Stimulated activated effector memory CD8-positive, alpha-beta T cell treated with anti-CD3 and anti-CD28 coated beads, Interleukin-12 subunit alpha, Interleukin-12 subunit beta, amount 100 ng/mL, for 72 hours (primary cell): ENCODE measurements at regions not wholly inside any gene's neighbourhood (a gene's known extent, or its start where the extent isn't known, plus 50 kb on each side); places are given as distances from the start of the nearest gene placed in this dataset.

Source experiments
- ATAC-seq: fragments of 150-1000 bp; cut with Tn5 transposase; 2 replicates; pipeline ENCODE4 v1.10.0; 2021
- DNase-seq, 2 donors: peaks; one replicate each; pipeline ENCODE4 v3.0.0; 2021 to 2022; ENCODE audit warnings: low spot score in 2 of 2
- H3K27ac Mint-ChIP-seq: one replicate; pipeline ENCODE4 v1.8.0; 2022; ENCODE audit warnings: mild to moderate bottlenecking, mixed read lengths
- H3K36me3 Mint-ChIP-seq: one replicate; pipeline ENCODE4 v1.8.0; 2022; ENCODE audit warnings: mild to moderate bottlenecking, mixed read lengths
- H3K4me1 Mint-ChIP-seq: one replicate; pipeline ENCODE4 v1.8.0; 2022; ENCODE audit warnings: mixed read lengths
- H3K4me3 Mint-ChIP-seq: one replicate; pipeline ENCODE4 v1.8.0; 2022; ENCODE audit warnings: mild to moderate bottlenecking, mixed read lengths
- H3K9me3 Mint-ChIP-seq: one replicate; pipeline ENCODE4 v1.8.0; 2022; ENCODE audit warnings: mixed read lengths

DNA sequence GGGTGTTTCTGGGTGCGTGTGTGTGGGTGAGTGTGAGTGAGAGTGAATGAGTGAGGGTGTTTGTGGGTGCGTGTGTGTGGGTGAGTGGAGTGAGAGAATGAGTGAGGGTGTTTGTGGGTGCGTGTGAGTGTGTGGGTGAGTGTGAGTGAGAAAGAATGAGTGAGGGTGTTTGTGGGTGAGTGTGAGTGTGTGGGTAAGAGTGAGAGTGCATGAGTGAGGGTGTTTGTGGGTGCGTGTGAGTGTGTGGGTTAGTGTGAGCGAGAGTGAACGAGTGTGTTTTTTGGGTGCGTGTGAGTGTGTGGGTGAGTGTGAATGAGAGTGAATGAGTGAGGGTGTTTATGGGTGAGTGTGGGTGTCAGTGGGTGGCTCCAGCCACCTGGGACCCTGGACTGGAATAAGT lies 1676.1 kb upstream of the TENM3 start:
- DNase-seq (no peak), ATAC-seq (no peak)
- H3K4me3 Mint-ChIP-seq, result no peak overlapping the region
- H3K9me3 Mint-ChIP-seq, result peaks cover 18% of the 10 kb centered on the region
- no peaks in the 10 kb centered on the region for H3K4me1 Mint-ChIP-seq
- no peaks in the 10 kb centered on the region for H3K36me3 Mint-ChIP-seq
- H3K27ac Mint-ChIP-seq, result no peak overlapping the region

DNA sequence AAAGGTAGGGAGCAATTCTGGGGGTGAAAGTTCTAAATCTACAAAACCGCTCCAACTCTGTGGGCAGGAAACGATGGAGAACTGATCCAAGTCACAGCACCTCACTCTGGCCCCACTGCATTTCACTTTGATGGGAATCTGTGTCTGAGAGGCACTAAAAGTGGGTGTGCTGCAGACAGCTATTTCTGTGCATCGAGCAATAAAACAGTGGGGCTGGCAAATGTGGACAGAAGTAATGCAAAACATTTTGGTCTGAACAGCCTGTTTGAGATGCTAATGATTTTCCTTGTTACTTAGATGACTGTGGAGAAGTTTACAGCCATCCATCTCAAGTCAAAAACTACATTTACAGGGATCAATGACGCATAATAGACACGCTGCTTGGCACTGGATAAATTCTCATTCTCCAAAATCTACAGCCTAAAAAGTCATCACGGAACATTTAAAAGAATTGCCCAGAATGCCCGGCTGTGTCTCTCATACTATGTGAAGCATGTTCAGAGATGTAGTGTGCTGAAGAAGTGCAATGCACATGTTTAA lies 1671.6 kb upstream of the TENM3 start:
- Mint-ChIP-seq H3K9me3 (peaks cover 13% of the 10 kb centered on the region), H3K4me1 (no peaks in the 10 kb centered on the region), H3K4me3 (no peak overlapping the region), H3K36me3 (no peaks in the 10 kb centered on the region), H3K27ac (no peak overlapping the region)
- DNase-seq, result no peak
- ATAC-seq, result no peak

DNA sequence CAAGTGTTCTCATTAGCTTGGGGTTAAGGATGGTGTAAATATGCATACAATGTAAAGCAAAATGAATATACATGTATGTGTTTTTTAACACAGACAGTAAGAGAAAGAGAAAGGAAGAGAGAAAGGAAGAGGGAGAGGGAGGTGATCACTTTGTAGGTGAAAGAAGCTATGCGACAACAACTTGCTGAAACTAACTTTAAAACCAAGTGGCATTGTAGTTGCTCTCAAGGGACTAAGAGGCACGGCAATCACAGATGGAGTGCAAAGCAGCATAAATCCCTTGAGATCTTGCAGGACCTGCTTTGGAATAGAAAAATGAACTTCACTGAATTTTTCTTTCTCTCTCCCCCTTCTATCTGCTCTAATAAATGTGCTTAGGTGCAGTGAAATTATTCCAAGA lies 1665.0 kb upstream of the TENM3 start:
- no peak overlapping the region for H3K27ac Mint-ChIP-seq
- DNase-seq (no peak), ATAC-seq (no peak)
- no peak overlapping the region for H3K4me3 Mint-ChIP-seq
- H3K9me3 Mint-ChIP-seq, result peaks cover 3% of the 10 kb centered on the region
- H3K36me3 Mint-ChIP-seq, result no peaks in the 10 kb centered on the region
- H3K4me1 Mint-ChIP-seq, result no peaks in the 10 kb centered on the region

DNA sequence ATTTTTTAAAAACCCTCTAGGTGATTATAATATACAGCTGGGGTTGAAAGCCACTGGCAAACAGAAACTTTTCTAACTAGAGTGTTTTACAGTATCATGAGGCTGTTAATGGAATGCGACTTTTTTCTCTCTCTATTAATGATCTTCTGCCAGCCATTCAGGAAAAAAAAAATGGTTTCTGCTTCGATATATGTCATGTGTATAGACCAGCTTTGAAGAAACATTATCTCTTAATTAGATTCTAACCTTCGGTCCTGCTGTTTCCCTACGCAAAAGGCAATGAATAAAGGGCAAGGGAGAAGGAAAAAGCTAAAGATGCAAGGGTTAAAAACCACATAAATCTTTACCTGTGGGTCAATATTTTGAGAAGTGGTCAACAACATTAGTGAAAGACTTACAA lies 1662.1 kb upstream of the TENM3 start:
- ATAC-seq (no peak), DNase-seq (no peak)
- no peaks in the 10 kb centered on the region for H3K36me3 Mint-ChIP-seq
- H3K9me3 Mint-ChIP-seq, result peaks cover 3% of the 10 kb centered on the region
- no peak overlapping the region for H3K27ac Mint-ChIP-seq
- no peaks in the 10 kb centered on the region for H3K4me1 Mint-ChIP-seq
- H3K4me3 Mint-ChIP-seq, result no peak overlapping the region

DNA sequence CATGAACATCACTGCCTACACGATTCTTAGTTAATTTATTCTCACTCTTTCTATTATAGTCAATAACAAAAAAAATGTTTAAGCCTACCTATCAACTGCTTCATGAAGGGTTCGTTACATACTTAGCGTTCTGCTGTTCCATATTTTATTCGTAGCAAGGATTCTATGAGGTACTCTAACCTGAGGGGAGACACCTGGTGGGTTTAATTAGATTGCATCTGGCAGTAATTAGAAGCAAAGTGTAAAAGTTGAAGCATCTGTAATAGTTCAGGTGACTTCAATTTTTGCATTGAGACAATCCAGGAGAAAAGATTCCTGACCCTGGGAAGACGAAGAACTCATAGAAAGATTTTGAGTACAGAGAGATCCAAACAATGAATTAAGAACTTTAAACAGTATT lies 1655.8 kb upstream of the TENM3 start:
- Mint-ChIP-seq H3K4me3 (no peak overlapping the region), H3K4me1 (no peaks in the 10 kb centered on the region), H3K36me3 (no peaks in the 10 kb centered on the region), H3K27ac (no peak overlapping the region), H3K9me3 (peaks cover 6% of the 10 kb centered on the region)
- ATAC-seq, result no peak
- no peak for DNase-seq

DNA sequence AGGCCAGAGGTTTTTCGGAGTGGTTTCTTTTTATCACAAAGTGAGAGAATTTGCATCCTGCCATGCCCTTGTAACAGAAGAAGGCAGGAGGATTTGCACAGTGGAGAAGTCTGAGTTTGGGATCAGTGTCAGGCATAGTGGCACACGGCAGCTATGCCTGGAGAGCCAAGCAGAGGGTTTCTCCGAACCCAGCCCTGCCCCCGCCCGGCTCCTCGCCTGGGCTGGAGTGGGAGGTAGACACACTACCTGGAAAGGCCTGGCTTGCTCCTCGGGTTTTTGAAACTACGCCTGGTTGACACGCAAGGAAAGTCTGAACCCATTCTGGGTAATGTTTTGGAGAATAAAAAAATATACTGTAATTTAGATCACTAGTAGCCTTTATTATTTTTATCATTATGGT lies 1653.6 kb upstream of the TENM3 start:
- DNase-seq (no peak), ATAC-seq (no peak)
- peaks cover 10% of the 10 kb centered on the region for H3K9me3 Mint-ChIP-seq
- H3K36me3 Mint-ChIP-seq, result no peaks in the 10 kb centered on the region
- H3K27ac Mint-ChIP-seq, result no peak overlapping the region
- no peaks in the 10 kb centered on the region for H3K4me1 Mint-ChIP-seq
- H3K4me3 Mint-ChIP-seq, result no peak overlapping the region

DNA sequence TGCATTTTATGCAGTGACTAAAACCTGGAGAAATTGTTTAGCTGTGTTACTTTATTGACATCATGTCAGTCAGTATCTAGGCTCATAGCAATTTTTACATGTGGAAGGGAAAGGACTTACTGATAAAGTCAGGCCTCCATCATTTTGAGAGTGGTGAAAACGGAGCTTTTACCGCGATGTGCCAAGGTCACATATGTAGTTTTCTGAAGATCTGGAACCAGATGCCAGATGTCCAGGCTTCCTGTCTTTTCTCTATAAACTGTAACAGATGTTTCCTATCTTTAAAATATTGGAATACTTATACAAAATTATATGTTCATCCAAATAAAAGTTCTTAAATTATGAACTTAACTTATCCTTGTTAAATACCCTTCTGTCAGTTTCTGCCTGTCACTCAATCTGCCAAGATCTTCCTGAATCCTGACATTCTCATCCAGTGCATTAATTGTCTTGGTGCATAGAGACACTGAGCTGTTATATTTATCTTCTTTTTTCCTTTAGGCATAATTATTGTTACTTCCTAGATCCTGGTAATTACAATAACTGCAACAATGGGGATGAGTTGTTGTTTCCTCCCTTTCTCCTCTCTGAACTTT lies 1646.2 kb upstream of the TENM3 start:
- H3K4me1 Mint-ChIP-seq, result no peaks in the 10 kb centered on the region
- no peak overlapping the region for H3K27ac Mint-ChIP-seq
- ATAC-seq (no peak), DNase-seq (no peak)
- H3K36me3 Mint-ChIP-seq, result no peaks in the 10 kb centered on the region
- H3K9me3 Mint-ChIP-seq, result peaks cover 18% of the 10 kb centered on the region
- H3K4me3 Mint-ChIP-seq, result no peak overlapping the region

DNA sequence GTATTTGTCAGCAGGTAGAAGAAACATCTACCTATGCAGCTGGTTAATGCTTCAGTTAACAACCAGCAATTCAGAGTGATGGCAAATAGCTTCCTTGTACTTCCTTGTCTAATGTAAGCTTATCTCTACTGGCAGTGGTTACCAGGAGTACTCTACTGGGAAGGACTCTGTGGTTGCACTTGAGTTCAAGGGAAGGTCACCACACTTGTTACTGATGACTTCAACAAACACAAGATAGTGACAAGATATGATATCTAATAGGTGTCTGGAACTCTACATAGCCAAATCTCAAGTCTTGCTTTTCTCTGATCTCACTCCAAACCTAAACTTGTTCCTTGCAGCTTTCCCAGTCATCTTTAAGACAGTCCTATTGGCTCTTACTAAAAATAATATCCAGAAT lies 1644.9 kb upstream of the TENM3 start:
- H3K9me3 Mint-ChIP-seq, result peaks cover 14% of the 10 kb centered on the region
- no peaks in the 10 kb centered on the region for H3K36me3 Mint-ChIP-seq
- no peak overlapping the region for H3K27ac Mint-ChIP-seq
- ATAC-seq, result peak; percentile 32
- H3K4me1 Mint-ChIP-seq, result no peaks in the 10 kb centered on the region
- no peak for DNase-seq
- no peak overlapping the region for H3K4me3 Mint-ChIP-seq

DNA sequence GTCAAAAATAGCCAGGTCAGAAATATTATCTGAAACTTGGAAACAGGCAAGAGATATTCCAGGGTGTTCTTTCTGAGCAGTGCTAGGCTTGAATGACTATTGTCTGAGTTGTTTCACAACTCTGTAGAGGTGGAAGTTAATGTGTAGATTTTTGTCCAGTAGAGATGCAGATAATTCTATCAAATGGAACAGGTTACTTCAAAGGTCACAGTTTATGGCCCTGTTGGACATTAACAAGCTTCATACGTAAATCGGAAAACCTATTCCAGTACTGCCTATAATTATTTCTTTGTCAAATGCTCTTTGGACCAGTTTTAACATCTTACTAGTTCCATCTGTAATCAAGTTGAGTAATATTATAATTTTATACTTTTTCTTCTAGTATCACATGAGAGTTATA lies 1639.4 kb upstream of the TENM3 start:
- Mint-ChIP-seq H3K36me3 (no peaks in the 10 kb centered on the region), H3K4me3 (no peak overlapping the region), H3K4me1 (no peaks in the 10 kb centered on the region), H3K9me3 (peaks cover 13% of the 10 kb centered on the region), H3K27ac (no peak overlapping the region)
- DNase-seq, result no peak
- ATAC-seq, result no peak

DNA sequence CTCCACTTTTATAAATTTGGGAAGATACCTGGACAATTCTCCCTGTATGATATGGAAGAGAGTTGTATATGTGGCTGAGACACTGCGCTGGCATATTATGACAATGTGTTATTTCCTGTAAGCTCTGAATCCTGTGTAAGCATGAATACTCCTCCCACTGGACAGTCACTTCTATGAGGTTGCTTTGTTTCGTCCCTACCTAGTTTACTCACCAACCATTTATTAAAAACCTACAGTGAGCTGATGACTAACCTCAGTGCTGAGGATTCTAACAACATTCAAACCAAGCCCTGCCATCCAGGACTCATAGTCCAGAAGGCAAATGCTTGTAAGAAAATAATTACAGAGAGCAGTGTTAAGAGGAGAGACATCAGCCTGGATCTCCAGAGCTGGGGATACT lies 1632.9 kb upstream of the TENM3 start:
- Mint-ChIP-seq H3K9me3 (peaks cover 12% of the 10 kb centered on the region), H3K36me3 (no peaks in the 10 kb centered on the region), H3K4me1 (no peaks in the 10 kb centered on the region), H3K27ac (no peak overlapping the region), H3K4me3 (no peak overlapping the region)
- ATAC-seq, result no peak
- no peak for DNase-seq

DNA sequence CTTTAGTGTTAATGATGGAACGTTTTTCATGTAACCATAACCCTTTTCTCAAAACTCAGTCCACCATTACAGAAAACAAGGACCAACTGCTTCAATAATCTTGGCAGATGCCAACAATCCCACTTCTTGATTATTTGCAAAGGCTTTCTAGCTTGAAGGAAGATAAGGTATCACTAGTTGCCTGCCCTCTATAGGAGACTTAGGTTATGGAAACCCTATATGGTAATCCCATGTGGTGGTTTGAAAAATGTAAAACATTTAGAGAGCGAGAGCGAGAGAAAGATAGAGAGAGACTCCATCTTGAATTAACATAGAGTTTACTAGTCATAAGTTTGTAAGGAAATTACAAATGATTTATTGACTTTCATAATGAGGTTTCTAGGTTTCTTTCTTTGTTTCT lies 1627.5 kb upstream of the TENM3 start:
- Mint-ChIP-seq H3K27ac (no peak overlapping the region), H3K4me3 (no peak overlapping the region), H3K4me1 (no peaks in the 10 kb centered on the region), H3K9me3 (peaks cover 8% of the 10 kb centered on the region), H3K36me3 (no peaks in the 10 kb centered on the region)
- DNase-seq, result no peak
- no peak for ATAC-seq

DNA sequence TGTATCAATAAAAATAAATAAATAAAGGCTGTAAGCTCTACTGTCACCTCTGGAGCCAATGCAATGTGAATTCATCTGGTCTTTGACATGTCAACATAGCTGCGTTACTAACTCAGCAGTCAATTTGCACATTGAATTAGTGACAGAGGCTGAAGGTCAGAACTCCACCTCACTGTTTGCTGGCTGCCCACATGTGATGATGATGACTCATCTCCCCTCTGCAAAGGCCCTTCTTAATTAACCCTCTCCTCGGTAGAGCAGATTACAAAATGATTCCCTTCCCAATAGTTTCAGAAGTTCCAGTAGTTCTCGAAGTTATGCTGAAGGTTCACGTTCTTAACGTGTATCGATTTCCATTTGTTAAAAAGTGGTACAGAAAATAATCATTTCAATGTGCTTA lies 1626.0 kb upstream of the TENM3 start:
- Mint-ChIP-seq H3K9me3 (peaks cover 5% of the 10 kb centered on the region), H3K4me1 (no peaks in the 10 kb centered on the region), H3K36me3 (no peaks in the 10 kb centered on the region), H3K27ac (no peak overlapping the region), H3K4me3 (no peak overlapping the region)
- DNase-seq (no peak), ATAC-seq (no peak)

DNA sequence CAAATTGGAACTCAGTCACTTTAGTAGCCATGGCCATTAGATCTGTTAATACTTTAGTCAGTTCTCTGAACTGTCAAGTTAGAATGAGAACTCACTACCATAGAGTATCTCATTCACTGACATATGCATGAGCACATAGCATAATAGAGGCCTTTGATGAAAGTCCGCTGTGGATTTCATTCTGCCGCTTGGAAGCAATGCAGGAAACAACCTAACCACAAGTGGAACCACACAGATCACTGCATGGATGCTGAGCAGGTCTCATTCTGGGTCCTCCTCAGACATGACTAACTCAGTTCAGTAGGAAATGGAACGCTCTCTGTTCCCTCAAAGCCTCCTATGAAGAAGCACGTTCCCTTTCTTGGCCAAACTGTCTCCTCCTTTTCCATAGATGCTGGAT lies 1624.8 kb upstream of the TENM3 start:
- no peak overlapping the region for H3K27ac Mint-ChIP-seq
- no peaks in the 10 kb centered on the region for H3K4me1 Mint-ChIP-seq
- no peaks in the 10 kb centered on the region for H3K36me3 Mint-ChIP-seq
- H3K4me3 Mint-ChIP-seq, result no peak overlapping the region
- peaks cover 5% of the 10 kb centered on the region for H3K9me3 Mint-ChIP-seq
- DNase-seq (no peak), ATAC-seq (no peak)

DNA sequence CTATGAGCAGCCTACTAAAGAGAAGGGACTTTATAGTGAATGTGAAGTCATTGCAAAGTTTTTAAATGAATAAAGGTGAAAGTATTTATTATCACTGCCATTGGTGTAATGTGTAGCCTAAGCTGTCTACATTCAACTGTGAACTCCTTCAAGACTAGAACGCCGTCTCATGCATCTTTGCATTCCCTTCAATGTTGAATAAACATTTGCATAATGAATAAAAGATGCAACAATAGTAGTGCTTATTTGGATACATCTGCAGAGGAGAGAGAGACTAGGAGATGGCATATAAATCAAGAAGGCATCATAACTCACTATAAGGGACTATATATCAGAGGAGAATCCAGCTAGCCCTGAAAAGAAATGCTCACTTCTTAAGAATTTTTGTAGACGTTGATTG lies 1623.8 kb upstream of the TENM3 start:
- Mint-ChIP-seq H3K36me3 (no peaks in the 10 kb centered on the region), H3K9me3 (peaks cover 8% of the 10 kb centered on the region), H3K4me3 (no peak overlapping the region), H3K27ac (no peak overlapping the region), H3K4me1 (no peaks in the 10 kb centered on the region)
- ATAC-seq, result no peak
- DNase-seq, result no peak

DNA sequence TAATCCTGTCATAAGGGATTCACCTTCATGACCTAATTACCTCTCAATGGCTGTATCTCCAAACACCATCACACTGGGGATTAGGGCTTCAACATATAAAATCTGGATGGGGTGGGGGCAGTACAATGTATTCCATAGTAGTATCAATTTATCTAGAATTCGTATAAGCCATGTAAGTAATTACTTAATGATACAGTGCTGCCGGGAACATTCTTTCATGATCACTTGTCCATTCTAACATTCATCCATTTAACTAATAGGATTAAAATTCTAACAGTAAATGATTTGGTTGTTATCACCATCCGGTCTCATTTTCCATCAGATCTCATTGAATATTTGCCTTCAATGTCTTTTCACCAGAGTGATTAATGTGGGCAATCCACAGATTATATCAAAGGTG lies 1620.9 kb upstream of the TENM3 start:
- H3K9me3 Mint-ChIP-seq, result peaks cover 11% of the 10 kb centered on the region
- no peak for ATAC-seq
- H3K4me3 Mint-ChIP-seq, result no peak overlapping the region
- H3K4me1 Mint-ChIP-seq, result no peaks in the 10 kb centered on the region
- no peaks in the 10 kb centered on the region for H3K36me3 Mint-ChIP-seq
- no peak for DNase-seq
- H3K27ac Mint-ChIP-seq, result no peak overlapping the region

DNA sequence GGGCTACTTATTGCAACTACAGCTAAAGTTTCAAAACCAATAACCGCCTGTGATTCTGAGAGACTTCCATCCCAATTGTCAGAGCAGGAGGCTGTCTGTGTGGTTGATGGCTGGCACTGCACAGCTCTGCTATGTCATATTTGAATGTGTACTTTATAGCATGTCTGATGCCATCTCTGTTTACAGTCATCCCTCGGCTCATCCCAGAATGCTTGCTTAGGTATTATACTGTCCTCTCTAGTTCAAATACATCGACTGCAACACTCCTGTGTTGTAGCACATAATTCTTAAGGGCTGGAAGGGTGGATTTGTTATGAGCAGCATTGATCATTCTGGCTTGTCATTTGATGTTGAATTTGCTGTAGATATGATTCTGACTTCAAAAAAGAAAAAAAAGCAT lies 1617.5 kb upstream of the TENM3 start:
- Mint-ChIP-seq H3K9me3 (peaks cover 9% of the 10 kb centered on the region), H3K4me1 (no peaks in the 10 kb centered on the region), H3K4me3 (no peak overlapping the region), H3K36me3 (no peaks in the 10 kb centered on the region), H3K27ac (no peak overlapping the region)
- ATAC-seq (no peak), DNase-seq (no peak)
